IMR-90 (cell line): ENCODE measurements at regions not wholly inside any gene's neighbourhood (a gene's known extent, or its start where the extent isn't known, plus 50 kb on each side); places are given as distances from the start of the nearest gene placed in this dataset.
"Not testable (repeated sequence)": the region's sequence is repeated elsewhere in the genome, so short reads cannot be mapped to it uniquely, and the experiment has no call there.

Experiments
- ATAC-seq: fragments of 200-7000 bp; cut with Tn5 transposase; 2 replicates; pipeline ENCODE4 v1.9.1; 2020; ENCODE audit warnings: low read depth, mild to moderate bottlenecking, moderate library complexity
- BruUV-seq: library from RNA; stranded (reverse); fragments of 400-500 nt; replicated peaks from 2 replicates; lab custom pipeline; 2021; lab: Mats Ljungman, UMichigan
- CTCF ChIA-PET: fragments of 300-600 bp; formaldehyde crosslinking; extraction: SDS; loops from one replicate; lab custom pipeline; 2021; ENCODE audit warnings: antibody characterized with exemption; lab: Yijun Ruan, JAX
- POLR2A ChIA-PET: fragments of 300-600 bp; sonication (Branson Sonifier 250); formaldehyde crosslinking; loops from one replicate; lab custom pipeline; 2022; ENCODE audit warnings: antibody characterized with exemption; ENCODE audit not compliant: unreplicated experiment; lab: Charles Lee
- DNase-seq: peaks from one replicate; pipeline ENCODE4 v3.0.0; 2013
- H2AFZ ChIP-seq: replicated peaks from 2 replicates; pipeline ENCODE3; 2013; ENCODE audit warnings: low read length, mild to moderate bottlenecking; ENCODE audit not compliant: poor library complexity
- H2AK5ac ChIP-seq: 2 replicates; pipeline ENCODE4 v1.6.1; 2013; ENCODE audit warnings: low read depth, low read length, inconsistent platforms
- H2AK9ac ChIP-seq: replicated peaks from 2 replicates; pipeline ENCODE3; 2013; ENCODE audit warnings: mild to moderate bottlenecking, low read depth, low read length, moderate library complexity; ENCODE audit not compliant: poor library complexity
- H2BK120ac ChIP-seq: 2 replicates; pipeline ENCODE4 v1.6.1; 2013; ENCODE audit warnings: low read depth, low read length, inconsistent platforms
- H2BK15ac ChIP-seq: 3 replicates; pipeline ENCODE4 v1.6.1; 2013; ENCODE audit warnings: low read depth, low read length, inconsistent platforms
- H2BK20ac ChIP-seq: 2 replicates; pipeline ENCODE4 v1.6.1; 2013; ENCODE audit warnings: low read depth, mild to moderate bottlenecking, inconsistent platforms, low read length, moderate library complexity
- H2BK5ac ChIP-seq: 2 replicates; pipeline ENCODE4 v1.6.1; 2013; ENCODE audit warnings: mild to moderate bottlenecking, low read depth, low read length, inconsistent platforms; ENCODE audit not compliant: poor library complexity, severe bottlenecking
- H3K14ac ChIP-seq: replicated peaks from 2 replicates; pipeline ENCODE4 v1.6.1; 2013; ENCODE audit warnings: low read depth, low read length, inconsistent platforms
- H3K18ac ChIP-seq: 2 replicates; pipeline ENCODE4 v1.6.1; 2013; ENCODE audit warnings: low read depth, low read length, control low read depth
- H3K23ac ChIP-seq: 2 replicates; pipeline ENCODE4 v1.6.1; 2013; ENCODE audit warnings: low read depth, low read length, inconsistent platforms
- H3K27ac ChIP-seq: 2 replicates; pipeline ENCODE4 v1.5.1; 2013; ENCODE audit warnings: mild to moderate bottlenecking, control low read depth, low read length; ENCODE audit not compliant: insufficient read depth
- H3K27me3 ChIP-seq: 2 replicates; pipeline ENCODE4 v1.6.1; 2013; ENCODE audit warnings: low read length; ENCODE audit not compliant: control insufficient read depth, insufficient read depth
- H3K36me3 ChIP-seq: 2 replicates; pipeline ENCODE4 v1.6.1; 2013; ENCODE audit warnings: low read length, mixed read lengths; ENCODE audit not compliant: control insufficient read depth, insufficient read depth
- H3K4ac ChIP-seq: 2 replicates; pipeline ENCODE4 v1.6.1; 2013; ENCODE audit warnings: low read depth, low read length, inconsistent platforms
- H3K4me1 ChIP-seq: 2 replicates; pipeline ENCODE4 v1.6.1; 2013; ENCODE audit warnings: low read length, mixed read lengths; ENCODE audit not compliant: control insufficient read depth, insufficient read depth
- H3K4me2 ChIP-seq: 2 replicates; pipeline ENCODE4 v1.6.1; 2013; ENCODE audit warnings: low read depth, mild to moderate bottlenecking, control low read depth, low read length, moderate library complexity
- H3K4me3 ChIP-seq: 2 replicates; pipeline ENCODE4 v1.5.1; 2013; ENCODE audit warnings: low read depth, mild to moderate bottlenecking, control low read depth, low read length, moderate library complexity; ENCODE audit not compliant: insufficient read depth
- H3K56ac ChIP-seq: 2 replicates; pipeline ENCODE4 v1.6.1; 2013; ENCODE audit warnings: low read length, inconsistent platforms; ENCODE audit not compliant: insufficient read depth; ENCODE audit errors: extremely low read depth
- H3K79me1 ChIP-seq, 2 experiments: 2 replicates each; pipeline ENCODE4 v1.6.1; 2013; ENCODE audit warnings: low read length in 2 of 2, inconsistent platforms in 1 of 2, low read depth in 1 of 2
- H3K9ac ChIP-seq: 2 replicates; pipeline ENCODE4 v1.6.1; 2013; ENCODE audit warnings: low read depth, low read length, control low read depth
- H3K9me1 ChIP-seq: 2 replicates; pipeline ENCODE4 v1.6.1; 2013; ENCODE audit warnings: low read length, inconsistent platforms; ENCODE audit not compliant: insufficient read depth
- H3K9me3 ChIP-seq: 2 replicates; pipeline ENCODE4 v1.6.1; 2013; ENCODE audit warnings: low read length; ENCODE audit not compliant: control insufficient read depth, insufficient read depth
- H4K20me1 ChIP-seq: 2 replicates; pipeline ENCODE4 v1.6.1; 2013; ENCODE audit warnings: low read length, inconsistent platforms; ENCODE audit not compliant: insufficient read depth
- H4K5ac ChIP-seq: 2 replicates; pipeline ENCODE4 v1.6.1; 2013; ENCODE audit warnings: mild to moderate bottlenecking, low read depth, low read length, control low read depth
- H4K8ac ChIP-seq, 2 experiments: 2 replicates each; pipeline ENCODE4 v1.6.1; 2013; ENCODE audit warnings: low read depth in 2 of 2, low read length in 2 of 2, control low read depth in 1 of 2, inconsistent platforms in 1 of 2
- H4K91ac ChIP-seq: 2 replicates; pipeline ENCODE4 v1.6.1; 2013; ENCODE audit warnings: low read depth, low read length, inconsistent platforms; ENCODE audit not compliant: insufficient read depth
- WGBS, 2 experiments: methylation state at CpG; one replicate each; pipeline versions ENCODE4 v1.1.5 to v1.1.7; 2013; ENCODE audit warnings: missing lambda C conversion rate in 2 of 2; ENCODE audit not compliant: insufficient read length in 1 of 2; ENCODE audit errors: extremely low coverage in 2 of 2; 5-methylcytosine and 5-hydroxymethylcytosine counted together
- dilution Hi-C: fragments of 300-500 bp; cut with HindIII; formaldehyde crosslinking; loops from one replicate; pipeline ENCODE4 v1.14.3; 2018; ENCODE audit warnings: low sequenced_read_pairs; ENCODE audit not compliant: unreplicated experiment
- in situ Hi-C: fragments of 300-500 bp; cut with MboI; formaldehyde crosslinking; loops from 3 replicates; pipeline ENCODE4 v1.14.3; 2019; ENCODE audit warnings: low sequenced_read_pairs, inconsistent platforms, mixed read lengths
- intact Hi-C: fragments of 100-400 bp; cut with micrococcal nuclease; formaldehyde crosslinking; loops from 2 replicates; pipeline ENCODE4 v1.10.0; 2022

DNA sequence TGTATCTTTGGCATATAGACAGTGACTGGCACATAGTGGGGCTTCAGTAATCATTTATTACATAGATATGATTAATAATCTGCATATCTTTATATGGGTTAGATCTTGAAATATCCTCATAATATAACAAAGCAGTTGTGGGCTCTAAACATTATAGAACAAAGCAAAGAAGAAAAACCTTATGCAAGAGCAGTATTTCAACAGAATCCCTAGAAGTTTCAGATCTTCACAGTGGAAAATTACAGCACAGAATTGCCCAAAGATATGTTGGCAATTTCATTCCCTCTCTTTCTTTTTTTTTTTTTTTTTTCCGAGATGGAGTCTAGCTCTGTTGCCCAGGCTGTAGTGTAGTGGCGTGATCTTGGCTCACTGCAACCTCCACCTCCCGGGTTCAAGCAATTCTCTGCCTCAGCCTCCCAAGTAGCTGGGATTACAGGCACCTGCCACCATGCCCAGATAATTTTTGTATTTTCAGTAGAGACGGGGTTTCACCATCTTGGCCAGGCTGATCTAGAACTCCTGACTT is 56.9 kb upstream of the PTPN12 start:
- in situ Hi-C loops, H2AK9ac ChIP-seq, H2AFZ ChIP-seq, ATAC-seq, DNase-seq, H2BK5ac ChIP-seq, H2BK15ac ChIP-seq, H4K91ac ChIP-seq, H3K23ac ChIP-seq, H4K5ac ChIP-seq, intact Hi-C loops, POLR2A ChIA-PET, H3K27ac ChIP-seq, H2AK5ac ChIP-seq, H3K18ac ChIP-seq, H3K4me3 ChIP-seq, dilution Hi-C loops, H4K20me1 ChIP-seq, H3K4ac ChIP-seq, CTCF ChIA-PET, H3K4me2 ChIP-seq, H3K36me3 ChIP-seq, H2BK120ac ChIP-seq, H3K14ac ChIP-seq, H3K79me1 ChIP-seq, BruUV-seq, H2BK20ac ChIP-seq, H3K9ac ChIP-seq, H3K56ac ChIP-seq, H3K27me3 ChIP-seq, H3K4me1 ChIP-seq, H3K9me3 ChIP-seq, H4K8ac ChIP-seq, H3K9me1 ChIP-seq: not testable (repeated sequence)
- 100% methylated on average over 1 of the region's 4 CpGs; no CpG with 5 or more reads in 1 of the 2 experiments for WGBS, 2 experiments
